Fibroblast of the aortic adventitia (primary cell): ENCODE measurements at regions not wholly inside any gene's neighbourhood (a gene's known extent, or its start where the extent isn't known, plus 50 kb on each side); places are given as distances from the start of the nearest gene placed in this dataset.
A peak's percentile ranks its signal among the peaks of the same experiment; 100 is the strongest.

ENCODE experiments used
- DNase-seq: peaks from one replicate; pipeline ENCODE4 v3.0.0-alpha.2; 2010; ENCODE audit warnings: low read depth
- H3K4me3 ChIP-seq: 2 replicates; pipeline ENCODE4 v1.5.1; 2011; ENCODE audit warnings: low read depth, mild to moderate bottlenecking, control low read depth, low read length, moderate library complexity
- CTCF ChIP-seq: IDR thresholded peaks from 2 replicates; pipeline ENCODE4 v1.5.1; 2011; ENCODE audit warnings: mild to moderate bottlenecking, low read length, control low read depth, inconsistent platforms; ENCODE audit not compliant: insufficient read depth

DNA sequence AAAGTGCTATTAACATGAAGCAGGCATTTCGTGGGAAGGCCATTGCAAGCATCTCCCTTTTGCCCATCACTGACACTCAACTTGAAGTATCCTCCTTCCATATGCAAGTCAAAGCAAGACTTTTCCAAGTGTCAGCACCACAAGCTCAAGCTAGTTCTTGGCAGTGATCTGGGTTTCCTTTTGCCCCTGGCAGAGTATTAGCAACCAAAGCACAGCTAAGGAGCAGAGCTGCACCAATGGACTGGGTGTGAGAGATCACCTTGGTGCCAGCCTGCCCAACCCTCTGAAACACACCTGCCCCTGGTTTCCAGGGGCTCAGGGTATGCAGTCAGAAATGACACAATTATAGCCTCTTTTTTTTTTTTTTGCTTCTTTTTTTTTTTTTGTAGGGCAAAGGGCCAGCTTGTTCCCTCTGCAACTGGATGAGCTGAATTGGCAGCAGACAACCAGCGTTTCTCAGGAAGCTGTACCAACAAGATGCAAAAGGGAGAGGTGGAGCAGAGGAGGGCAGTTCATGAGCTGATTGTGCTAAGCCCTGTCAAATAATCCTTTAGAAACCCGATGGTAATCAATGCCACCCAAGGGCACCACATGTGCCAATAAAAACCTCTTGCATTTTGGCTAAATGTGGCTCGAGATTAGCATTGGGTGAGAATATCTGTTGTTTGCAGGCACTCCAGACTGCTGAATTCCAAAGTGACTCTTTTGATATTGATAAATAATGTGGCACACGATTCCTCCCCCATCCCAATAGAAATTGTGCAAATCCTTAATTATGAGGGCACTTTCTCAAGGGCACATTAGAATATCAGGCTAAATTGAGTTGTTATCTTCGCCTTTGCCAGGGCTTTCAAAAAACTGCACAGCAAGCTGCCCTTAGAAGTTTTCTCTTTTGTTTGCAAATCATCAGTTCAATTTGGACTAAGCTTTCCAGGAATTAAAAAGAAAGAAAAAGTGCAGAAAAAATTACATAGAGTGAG is 192.4 kb downstream of the GAS1 start:
- no peak for TF ChIP-seq CTCF
- no peak for DNase-seq
- H3K4me3 ChIP-seq: no peak overlapping the region

DNA sequence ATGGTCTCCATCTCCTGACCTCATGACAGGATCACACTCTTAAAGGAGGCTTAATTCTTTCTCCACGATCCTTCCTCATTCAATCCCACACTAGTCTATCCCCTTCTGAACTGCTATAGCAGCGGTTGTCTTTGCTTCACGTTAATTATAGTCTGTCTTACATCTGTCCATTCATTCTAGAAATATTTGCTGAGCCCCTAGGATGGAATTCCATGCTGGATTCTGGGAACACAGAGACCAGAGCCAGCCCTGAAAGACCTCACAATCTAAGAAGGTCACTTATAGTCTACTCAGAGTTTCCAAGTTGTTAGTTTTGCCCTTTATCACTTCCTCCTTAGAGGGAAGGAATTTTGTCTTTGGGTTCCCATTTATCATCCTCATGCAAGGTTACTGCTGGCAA is 193.5 kb downstream of the GAS1 start:
- TF ChIP-seq CTCF: no peak
- DNase-seq: no peak

DNA sequence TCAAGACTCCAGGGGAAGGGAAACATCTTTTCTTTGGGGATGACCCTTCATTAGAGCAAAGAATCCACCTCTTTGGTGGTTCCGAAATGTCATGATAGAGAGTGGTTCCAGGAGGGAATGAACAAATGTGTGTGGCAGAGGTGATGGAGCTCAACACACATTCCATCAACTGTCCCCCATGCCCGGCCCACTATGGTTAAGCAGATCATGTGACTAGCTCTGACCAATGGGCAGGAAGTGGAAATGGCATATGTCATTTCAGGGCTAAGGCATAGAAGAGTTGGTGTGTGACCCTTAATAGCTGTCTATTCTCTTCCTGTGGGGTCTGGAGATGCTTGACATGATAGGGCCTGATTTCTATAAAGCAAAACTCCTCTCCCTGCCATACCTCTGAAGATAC is 194.6 kb downstream of the GAS1 start:
- no peak for TF ChIP-seq CTCF
- H3K4me3 ChIP-seq: no peak overlapping the region
- no peak for DNase-seq

More for the DNA sequence above, 193.5 kb downstream of the GAS1 start:
- H3K4me3 ChIP-seq: no peak overlapping the region

DNA sequence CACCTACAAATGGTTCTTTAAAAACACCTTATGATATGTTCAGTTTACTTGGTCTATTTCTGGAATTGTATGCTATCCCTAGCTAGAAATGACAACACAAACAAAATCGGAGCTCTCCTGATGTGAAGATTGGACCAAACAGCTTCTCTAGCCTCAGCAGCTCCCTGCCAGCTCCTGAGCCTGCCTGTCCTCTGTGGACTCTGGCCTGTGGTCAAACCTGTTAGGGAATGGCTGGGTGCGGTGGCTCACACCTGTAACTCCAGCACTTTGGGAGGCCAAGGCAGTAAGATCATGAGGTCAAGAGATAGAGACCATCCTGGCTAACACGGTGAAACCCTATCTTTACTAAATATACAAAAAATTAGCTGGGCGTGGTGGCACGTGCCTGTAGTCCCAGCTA is 195.3 kb downstream of the GAS1 start:
- DNase-seq: no peak
- no peak overlapping the region for H3K4me3 ChIP-seq
- TF ChIP-seq CTCF: no peak

- TF ChIP-seq CTCF: no peak
- H3K4me3 ChIP-seq: no peak overlapping the region
- no peak for DNase-seq
Observed at GRCh38 chr9:86751207-86751606, 196.1 kb downstream of the GAS1 start.

- TF ChIP-seq CTCF: no peak
- peak; percentile 96 for DNase-seq
Observed at GRCh38 chr9:86749894-86750255, 197.4 kb downstream of the GAS1 start.

More at GRCh38 chr9:86749894-86750255, 197.4 kb downstream of the GAS1 start:
- H3K4me3 ChIP-seq: no peak overlapping the region
